ENCODE measurements at regions not wholly inside any gene's neighbourhood (a gene's known extent, or its start where the extent isn't known, plus 50 kb on each side); places are given as distances from the start of the nearest gene placed in this dataset.

GRCh38 chr15:66840615-66841390, 138.8 kb downstream of the SMAD6 start:
- TF ChIP-seq POLR2A (IDR thresholded peaks at IDR 0.05; ENCODE audit: low read depth, low read length) (no peak), USF2 (IDR thresholded peaks at IDR 0.05; ENCODE audit: low read depth, low read length) (no peak), CTCF (conservative IDR thresholded peaks at IDR 0.05; ENCODE audit: low read depth, low read length) (no peak), CEBPB (IDR thresholded peaks at IDR 0.05; ENCODE audit: low read depth, low read length) (no peak), CHD1 (IDR thresholded peaks at IDR 0.05; ENCODE audit: low read depth, low read length) (no peak), MAFK (IDR thresholded peaks at IDR 0.05; ENCODE audit: low read depth, low read length) (no peak), RFX5 (IDR thresholded peaks at IDR 0.05; ENCODE audit: low read depth, low read length) (no peak), RAD21 (IDR thresholded peaks at IDR 0.05; ENCODE audit: low read length) (no peak), ELK1 (IDR thresholded peaks at IDR 0.05; ENCODE audit: borderline replicate concordance, low read depth, low read length) (no peak), SMC3 (IDR thresholded peaks at IDR 0.05; ENCODE audit: low read depth, low read length) (no peak), MXI1 (IDR thresholded peaks at IDR 0.05; ENCODE audit: borderline replicate concordance, low read depth, low read length) (no peak), BHLHE40 (IDR thresholded peaks at IDR 0.05; ENCODE audit: low read depth, low read length) (no peak), FOS (IDR thresholded peaks at IDR 0.05; ENCODE audit: low read depth, low read length) (no peak), RCOR1 (IDR thresholded peaks at IDR 0.05; ENCODE audit: insufficient replicate concordance, low read length) (no peak)
